HEK293 (cell line): ENCODE measurements at regions not wholly inside any gene's neighbourhood (a gene's known extent, or its start where the extent isn't known, plus 50 kb on each side); places are given as distances from the start of the nearest gene placed in this dataset.

ENCODE experiments used
- CTCF ChIA-PET: fragments of 350-600 bp; formaldehyde crosslinking; extraction: SDS; loops from one replicate; lab custom pipeline; 2021; ENCODE audit warnings: antibody characterized with exemption; lab: Yijun Ruan, JAX
- POLR2A ChIA-PET: fragments of 300-600 bp; formaldehyde crosslinking; extraction: SDS; loops from one replicate; lab custom pipeline; 2020; ENCODE audit warnings: antibody characterized with exemption, inconsistent platforms; lab: Yijun Ruan, JAX
- H3K27ac ChIP-seq: fragments of 200-500 bp; sonication (Bioruptor generic); 2 replicates; pipeline ENCODE4 v1.5.1; 2014; ENCODE audit warnings: low read depth, low read length, control low read depth, inconsistent platforms; ENCODE audit errors: extremely low read depth
- H3K36me3 ChIP-seq, 2 experiments: fragments of 200-500 bp in 1 of 2; sonication (Bioruptor generic) in 1 of 2; 1 replicate in 1 of 2; 2 replicates in 1 of 2; pipeline ENCODE4 v1.5.1; 2014 to 2017; ENCODE audit warnings: inconsistent platforms in 2 of 2, low read length in 2 of 2; ENCODE audit not compliant: control insufficient read depth in 2 of 2, insufficient read depth in 1 of 2
- H3K4me1 ChIP-seq: fragments of 200-500 bp; sonication (Bioruptor generic); 2 replicates; pipeline ENCODE4 v1.5.1; 2014; ENCODE audit warnings: mild to moderate bottlenecking, low read length, inconsistent platforms; ENCODE audit not compliant: control insufficient read depth, insufficient read depth
- H3K4me3 ChIP-seq: 2 replicates; pipeline ENCODE4 v1.5.1; 2011; ENCODE audit warnings: low read depth, mild to moderate bottlenecking, control low read depth, low read length, moderate library complexity
- H3K9me3 ChIP-seq: fragments of 200-500 bp; sonication (Bioruptor generic); 2 replicates; pipeline ENCODE4 v1.5.1; 2014; ENCODE audit warnings: low read depth, low read length, inconsistent platforms; ENCODE audit not compliant: control insufficient read depth, insufficient read depth
- GLI2 ChIP-seq: fragments of 450-650 bp; formaldehyde crosslinking; IDR thresholded peaks from 2 replicates; pipeline ENCODE4; 2017; ENCODE audit warnings: missing biosample characterization, missing genetic modification characterization, low read depth, borderline replicate concordance
- INSM2 ChIP-seq: fragments of 450-650 bp; formaldehyde crosslinking; IDR thresholded peaks from 2 replicates; pipeline ENCODE4 v1.5.1; 2016; ENCODE audit warnings: missing biosample characterization, missing genetic modification characterization
- KLF9 ChIP-seq: fragments of 450-650 bp; formaldehyde crosslinking; IDR thresholded peaks from 2 replicates; pipeline ENCODE4 v1.5.1; 2016; ENCODE audit warnings: missing biosample characterization, missing genetic modification characterization, low read depth
- SCRT2 ChIP-seq: fragments of 450-650 bp; formaldehyde crosslinking; IDR thresholded peaks from 2 replicates; pipeline ENCODE4 v1.5.1; 2016; ENCODE audit warnings: missing biosample characterization, missing genetic modification characterization
- SP7 ChIP-seq: fragments of 450-650 bp; formaldehyde crosslinking; IDR thresholded peaks from 2 replicates; pipeline ENCODE4 v1.5.1; 2016; ENCODE audit warnings: missing biosample characterization, missing genetic modification characterization
- ZBTB10 ChIP-seq: fragments of 450-650 bp; formaldehyde crosslinking; IDR thresholded peaks from 2 replicates; pipeline ENCODE4 v1.5.1; 2016; ENCODE audit warnings: missing biosample characterization, missing genetic modification characterization
- ZNF121 ChIP-seq: fragments of 450-650 bp; formaldehyde crosslinking; IDR thresholded peaks from 2 replicates; pipeline ENCODE4 v1.5.1; 2016; ENCODE audit warnings: missing biosample characterization, missing genetic modification characterization
- ZNF155 ChIP-seq: fragments of 450-650 bp; formaldehyde crosslinking; IDR thresholded peaks from 2 replicates; pipeline ENCODE4 v1.5.1; 2016; ENCODE audit warnings: missing biosample characterization, missing genetic modification characterization
- ZNF202 ChIP-seq: fragments of 450-650 bp; formaldehyde crosslinking; IDR thresholded peaks from 2 replicates; pipeline ENCODE4 v1.5.1; 2016; ENCODE audit warnings: missing biosample characterization, missing genetic modification characterization, borderline replicate concordance
- ZNF23 ChIP-seq: fragments of 450-650 bp; formaldehyde crosslinking; IDR thresholded peaks from 2 replicates; pipeline ENCODE4 v1.5.1; 2016; ENCODE audit warnings: missing biosample characterization, missing genetic modification characterization, borderline replicate concordance
- ZNF335 ChIP-seq: fragments of 450-650 bp; formaldehyde crosslinking; conservative IDR thresholded peaks from 2 replicates; pipeline ENCODE4 v1.5.1; 2016; ENCODE audit warnings: missing biosample characterization, missing genetic modification characterization
- ZNF514 ChIP-seq: fragments of 450-650 bp; formaldehyde crosslinking; IDR thresholded peaks from 2 replicates; pipeline ENCODE4 v1.5.1; 2016; ENCODE audit warnings: missing biosample characterization, missing genetic modification characterization
- ZNF555 ChIP-seq: fragments of 450-650 bp; formaldehyde crosslinking; conservative IDR thresholded peaks from 2 replicates; pipeline ENCODE4 v1.5.1; 2017; ENCODE audit warnings: missing biosample characterization, mild to moderate bottlenecking, missing genetic modification characterization, inconsistent platforms
- ZNF560 ChIP-seq: fragments of 450-650 bp; formaldehyde crosslinking; IDR thresholded peaks from 2 replicates; pipeline ENCODE4 v1.5.1; 2017; ENCODE audit warnings: missing biosample characterization, missing genetic modification characterization, borderline replicate concordance
- ZNF580 ChIP-seq: fragments of 450-650 bp; formaldehyde crosslinking; IDR thresholded peaks from 2 replicates; pipeline ENCODE4 v1.5.1; 2016; ENCODE audit warnings: missing biosample characterization, missing genetic modification characterization
- ZNF624 ChIP-seq: fragments of 450-650 bp; formaldehyde crosslinking; IDR thresholded peaks from 2 replicates; pipeline ENCODE4 v1.5.1; 2017; ENCODE audit warnings: missing biosample characterization, missing genetic modification characterization
- ZNF629 ChIP-seq: fragments of 450-650 bp; formaldehyde crosslinking; IDR thresholded peaks from 2 replicates; pipeline ENCODE4 v1.5.1; 2017; ENCODE audit warnings: missing biosample characterization, missing genetic modification characterization
- ZNF639 ChIP-seq: fragments of 450-650 bp; formaldehyde crosslinking; IDR thresholded peaks from 2 replicates; pipeline ENCODE4 v1.5.1; 2016; ENCODE audit warnings: missing biosample characterization, missing genetic modification characterization
- ZNF670 ChIP-seq: fragments of 450-650 bp; formaldehyde crosslinking; IDR thresholded peaks from 2 replicates; pipeline ENCODE4 v1.5.1; 2016; ENCODE audit warnings: missing biosample characterization, missing genetic modification characterization, low read depth
- ZSCAN30 ChIP-seq: fragments of 450-650 bp; IDR thresholded peaks from 2 replicates; pipeline ENCODE4 v1.5.1; 2018; ENCODE audit warnings: missing biosample characterization, mild to moderate bottlenecking, missing genetic modification characterization, moderate library complexity
- ZXDB ChIP-seq: fragments of 450-650 bp; formaldehyde crosslinking; IDR thresholded peaks from 2 replicates; pipeline ENCODE4 v1.5.1; 2016; ENCODE audit warnings: missing biosample characterization, missing genetic modification characterization

GRCh38 chr5:145050181-145050580 is 785.0 kb downstream of the PRELID2 start:
- Histone ChIP-seq H3K36me3 (no peaks in the 10 kb centered on the region), H3K9me3 (no peaks in the 10 kb centered on the region), H3K4me1 (no peaks in the 10 kb centered on the region), H3K4me3 (no peak overlapping the region), H3K27ac (no peak overlapping the region)
- no peak for TF ChIP-seq ZNF639 (tag by site-specific recombination)
- no peak for TF ChIP-seq ZNF335
- no peak for TF ChIP-seq ZNF629 (tag by site-specific recombination)
- TF ChIP-seq ZSCAN30 (tag by site-specific recombination) = no peak
- no peak for TF ChIP-seq ZNF23 (tag by site-specific recombination)
- no peak for TF ChIP-seq ZNF202
- TF ChIP-seq ZNF121 = no peak
- TF ChIP-seq ZNF560 (tag by site-specific recombination) = no peak
- ChIA-PET CTCF (no interaction called here), POLR2A (no interaction called here)

- Histone ChIP-seq H3K9me3 (no peaks in the 10 kb centered on the region), H3K4me3 (no peak overlapping the region), H3K36me3 (no peaks in the 10 kb centered on the region), H3K4me1 (no peaks in the 10 kb centered on the region), H3K27ac (no peak overlapping the region)
- TF ChIP-seq ZNF580 (tag by site-specific recombination) (no peak), ZBTB10 (no peak), SCRT2 (no peak), ZNF555 (tag by site-specific recombination) (no peak), KLF9 (tag by site-specific recombination) (no peak), ZXDB (tag by site-specific recombination) (no peak), SP7 (tag by site-specific recombination) (no peak), GLI2 (no peak), ZNF670 (no peak), INSM2 (tag by site-specific recombination) (no peak), ZNF624 (no peak), ZNF514 (tag by site-specific recombination) (no peak), ZNF155 (tag by site-specific recombination) (no peak)
- POLR2A ChIA-PET = no interaction called here
- CTCF ChIA-PET = no interaction called here
Observed at GRCh38 chr5:145044970-145045369, 790.2 kb downstream of the PRELID2 start.
